GM19351 (cell line): ENCODE measurements at regions not wholly inside any gene's neighbourhood (a gene's known extent, or its start where the extent isn't known, plus 50 kb on each side); places are given as distances from the start of the nearest gene placed in this dataset.
"Not testable (repeated sequence)": the region's sequence is repeated elsewhere in the genome, so short reads cannot be mapped to it uniquely, and the experiment has no call there.

Experiments used
- ATAC-seq: cut with Tn5 transposase; IDR thresholded peaks from one replicate; pipeline ENCODE4 v1.9.1; 2021; ENCODE audit warnings: mild to moderate bottlenecking, moderate library complexity; ENCODE audit not compliant: unreplicated experiment

DNA sequence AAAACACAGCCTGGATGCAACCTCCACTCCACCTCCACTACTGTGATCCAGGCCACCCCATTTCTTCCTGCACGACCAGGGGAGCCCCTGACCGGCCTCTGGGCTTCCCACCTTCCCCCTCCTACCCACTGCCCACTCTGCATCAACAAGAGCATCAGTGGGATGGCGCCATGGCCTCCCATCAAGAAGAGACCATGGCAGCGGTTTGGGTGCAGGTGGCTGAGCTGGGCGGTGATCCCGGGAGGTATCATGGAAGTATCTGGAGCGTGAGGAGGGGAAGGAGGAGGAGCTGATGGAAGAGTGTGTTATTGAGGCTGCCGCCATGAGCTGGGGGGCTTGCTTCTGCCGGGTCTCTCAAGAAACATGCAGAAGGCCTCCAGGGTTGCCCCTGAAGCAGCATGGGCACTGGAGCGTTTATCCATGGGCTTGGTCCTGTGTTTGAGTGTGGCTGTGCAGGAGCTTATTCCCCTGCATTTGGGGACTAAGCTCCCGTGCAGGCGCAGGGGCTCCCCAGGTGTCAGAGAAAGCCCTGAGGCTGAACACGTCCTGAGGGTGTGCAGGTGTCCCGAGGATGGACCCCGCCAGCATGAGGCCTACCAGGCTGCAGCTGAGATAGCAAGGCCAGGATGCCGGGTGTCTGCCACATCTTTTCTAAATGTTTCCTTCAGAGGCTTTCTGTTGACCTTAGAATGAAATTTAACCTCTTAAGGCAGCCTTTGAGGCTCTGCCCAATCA, 99.2 kb upstream of the PCBD1 start:
- ATAC-seq: no peak

DNA sequence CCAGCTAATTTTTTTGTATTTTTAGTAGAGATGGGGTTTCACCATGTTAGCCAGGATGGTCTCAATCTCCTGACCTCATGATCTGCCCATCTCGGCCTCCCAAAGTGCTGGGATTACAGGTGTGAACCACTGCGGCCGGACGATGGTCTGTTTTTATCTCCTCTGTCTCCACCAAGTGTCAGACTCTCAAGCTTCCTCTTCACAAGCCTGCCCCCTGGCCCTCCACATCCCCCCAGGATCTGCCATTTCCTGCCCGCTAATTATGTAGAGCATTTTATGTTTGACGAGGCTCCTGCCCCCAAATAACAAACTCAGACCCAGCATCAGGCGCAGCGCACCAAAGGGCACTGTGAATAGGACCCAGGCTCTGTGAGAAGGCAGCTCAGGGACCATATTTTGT, 101.8 kb upstream of the PCBD1 start:
- not testable (repeated sequence) for ATAC-seq

DNA sequence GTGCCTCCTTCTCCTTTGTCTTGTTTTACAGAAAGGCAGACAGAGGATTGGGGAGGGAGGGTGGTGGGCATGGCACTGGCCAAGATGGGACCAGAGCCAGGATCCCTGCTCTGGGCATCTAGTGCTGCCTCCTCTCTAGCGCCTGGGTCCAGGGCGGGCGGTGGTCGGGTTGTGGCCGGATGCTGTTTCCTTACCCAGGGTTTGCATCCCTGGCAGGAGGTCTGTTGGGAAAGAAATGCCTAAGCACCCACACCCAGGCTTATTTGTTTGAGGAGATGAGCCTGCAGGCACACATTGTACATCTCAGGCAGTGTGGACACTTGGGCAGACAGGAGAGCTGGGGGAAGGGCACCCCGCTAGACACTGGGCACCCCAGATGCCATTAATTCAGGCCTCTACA, 102.3 kb upstream of the PCBD1 start:
- no peak for ATAC-seq

DNA sequence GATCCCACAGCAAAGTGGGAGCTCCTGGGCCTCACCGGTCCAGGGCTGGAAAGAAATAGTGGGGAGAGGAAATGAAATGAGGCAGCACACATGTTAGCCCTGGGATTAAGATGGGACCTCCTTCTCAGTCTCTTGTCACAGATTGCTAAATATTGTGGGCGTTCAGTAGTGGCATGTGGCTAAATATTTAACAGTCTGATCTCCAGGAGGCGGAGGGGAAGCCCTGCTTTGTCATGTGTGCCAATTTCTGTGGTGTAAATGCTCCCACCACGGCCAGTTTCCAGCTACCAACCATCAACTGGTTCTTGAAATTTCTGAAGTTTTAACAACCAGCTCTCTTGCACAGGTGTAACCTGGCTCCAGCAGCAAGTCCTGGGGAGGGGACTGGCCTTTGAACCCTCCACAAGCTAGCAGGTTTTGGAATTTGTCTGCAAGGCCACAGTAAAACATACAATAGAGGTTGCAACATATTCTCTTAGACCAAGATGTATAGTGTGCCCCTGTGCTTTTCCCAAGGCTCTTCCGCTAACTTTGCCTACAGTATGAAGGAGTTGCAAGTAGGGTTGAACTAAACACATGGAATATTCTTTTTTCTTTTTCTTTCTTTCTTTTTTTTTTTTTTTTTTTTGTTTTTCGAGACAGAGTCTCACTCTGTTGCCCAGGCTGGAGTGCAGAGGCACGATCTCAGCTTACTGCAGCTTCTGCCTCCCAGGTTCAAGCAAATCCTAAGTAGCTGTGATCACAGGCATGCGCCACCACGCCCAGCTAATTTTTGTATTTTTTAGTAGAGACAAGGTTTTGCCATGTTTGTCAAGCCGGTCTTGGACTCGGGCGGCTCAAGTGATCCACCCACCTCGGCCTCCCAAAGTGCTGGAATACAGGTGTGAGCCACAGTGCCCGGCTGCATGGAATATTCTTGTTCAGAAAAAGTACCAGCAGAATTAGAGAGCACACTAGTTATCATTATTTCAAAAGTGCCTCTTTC, 103.1 kb upstream of the PCBD1 start:
- ATAC-seq: no peak

DNA sequence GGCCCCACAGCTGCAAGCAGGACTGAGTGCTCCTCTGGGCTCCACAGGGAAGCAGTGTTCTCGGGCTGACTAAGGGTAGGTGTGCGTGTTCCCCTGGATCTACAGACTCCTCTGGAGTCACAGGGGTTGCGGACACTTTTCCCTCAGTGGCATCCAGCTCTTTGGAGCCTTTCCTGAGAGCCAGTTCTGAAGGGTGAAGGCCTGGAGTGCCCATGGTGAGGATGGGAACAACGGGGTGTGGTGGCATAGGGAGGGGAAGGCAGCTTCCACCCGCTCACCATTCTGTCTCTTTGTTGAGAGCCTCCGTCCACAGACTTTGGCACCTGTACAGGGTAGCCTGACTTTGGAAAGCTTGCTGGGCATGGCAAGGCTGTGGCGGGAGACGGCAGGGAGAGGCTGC, 104.1 kb upstream of the PCBD1 start:
- ATAC-seq: no peak

DNA sequence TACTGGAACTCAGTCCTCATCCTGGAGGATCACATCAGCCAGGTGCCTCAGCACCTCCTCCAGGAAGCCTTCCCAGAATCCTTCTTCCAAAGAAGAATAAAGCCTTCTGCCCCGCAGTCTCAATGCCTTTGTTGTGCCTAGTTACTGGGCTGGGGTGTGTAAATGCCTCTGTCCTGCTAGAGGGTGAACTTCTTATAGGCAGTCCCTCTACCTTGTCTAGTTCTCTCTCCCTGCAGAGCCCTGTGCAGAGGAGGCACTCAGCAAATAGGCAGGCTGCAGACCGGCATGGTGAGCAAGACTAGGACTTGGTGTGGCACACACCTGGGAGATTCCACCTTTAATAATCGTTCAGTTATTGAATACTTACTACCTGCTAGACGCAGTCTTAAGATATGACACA, 104.7 kb upstream of the PCBD1 start:
- no peak for ATAC-seq

DNA sequence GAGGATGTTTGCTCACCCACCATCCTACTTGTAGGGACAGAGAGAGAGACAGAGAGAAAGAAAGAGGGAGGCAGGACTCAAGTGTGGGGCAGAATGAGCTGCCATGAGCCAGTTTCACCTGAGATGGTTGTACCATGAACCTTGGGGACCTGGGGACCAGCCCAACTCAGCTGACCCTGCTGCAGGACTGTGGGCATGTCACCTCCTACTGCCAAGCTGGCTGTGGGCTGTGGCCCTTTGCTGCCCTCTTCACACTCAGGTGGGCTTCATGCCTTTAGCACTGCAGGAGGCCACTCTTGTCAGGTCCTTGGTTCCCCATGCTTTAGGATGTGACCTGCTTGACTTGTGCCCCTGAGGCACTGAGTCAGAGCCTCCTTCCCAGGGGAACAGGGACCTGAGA, 108.2 kb upstream of the PCBD1 start:
- ATAC-seq: no peak

DNA sequence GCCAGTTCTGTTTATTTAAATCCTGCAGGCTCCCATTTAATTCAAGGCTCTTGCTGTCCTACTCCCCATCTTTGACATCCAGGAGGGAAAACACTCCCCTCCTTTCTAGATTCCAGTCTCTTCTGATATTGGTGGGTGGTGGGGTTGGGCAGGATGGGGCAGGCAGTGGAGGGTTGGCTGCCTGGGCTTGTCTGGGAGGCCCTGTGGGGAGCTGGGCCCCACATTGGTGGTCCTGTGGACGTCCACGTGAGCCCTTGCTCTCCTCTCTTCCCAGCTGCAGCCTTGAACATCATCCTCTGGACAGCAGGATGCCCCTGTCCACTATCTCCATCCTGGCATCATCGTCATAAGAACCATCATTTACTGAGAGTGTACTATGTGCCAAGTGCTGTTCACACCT, 108.9 kb upstream of the PCBD1 start:
- no peak for ATAC-seq

DNA sequence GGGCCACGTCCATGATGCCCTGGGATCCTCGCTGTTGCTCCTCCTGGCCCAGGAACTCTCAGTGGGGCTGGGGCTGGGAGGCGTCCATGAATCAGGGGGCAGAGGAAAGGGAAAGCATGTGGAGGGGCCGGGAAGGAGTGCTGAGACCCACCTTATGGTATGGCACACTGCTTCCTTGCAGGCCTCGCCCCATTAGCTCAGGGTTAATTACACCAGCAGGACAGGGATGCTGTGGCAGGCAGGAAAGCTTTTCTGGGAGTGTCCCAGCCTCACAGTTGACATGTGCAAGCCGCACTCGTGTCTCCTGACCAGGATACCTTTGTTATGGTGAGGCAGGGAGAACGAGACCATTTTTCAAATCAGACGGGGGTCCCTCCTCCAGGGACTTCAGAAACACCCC, 109.7 kb upstream of the PCBD1 start:
- no peak for ATAC-seq

DNA sequence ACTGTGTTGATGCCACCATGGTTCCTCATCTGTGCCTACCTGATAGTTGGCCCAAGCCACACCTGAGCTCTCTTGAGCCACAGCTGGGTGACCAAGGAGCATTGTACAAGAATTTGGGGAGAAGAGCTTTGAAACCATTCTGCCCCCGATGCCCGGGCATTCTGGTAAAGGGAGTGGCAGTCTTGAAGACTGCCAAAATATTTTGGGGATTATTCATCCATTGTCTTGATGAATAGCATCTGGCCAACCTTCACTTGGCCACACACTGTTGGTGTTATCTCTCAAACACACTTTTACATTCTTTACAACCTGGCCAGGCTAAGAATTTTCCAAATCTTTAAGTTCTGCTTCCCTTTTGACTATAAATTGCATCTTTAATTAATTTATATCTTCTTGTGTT, 113.1 kb upstream of the PCBD1 start:
- ATAC-seq: no peak

DNA sequence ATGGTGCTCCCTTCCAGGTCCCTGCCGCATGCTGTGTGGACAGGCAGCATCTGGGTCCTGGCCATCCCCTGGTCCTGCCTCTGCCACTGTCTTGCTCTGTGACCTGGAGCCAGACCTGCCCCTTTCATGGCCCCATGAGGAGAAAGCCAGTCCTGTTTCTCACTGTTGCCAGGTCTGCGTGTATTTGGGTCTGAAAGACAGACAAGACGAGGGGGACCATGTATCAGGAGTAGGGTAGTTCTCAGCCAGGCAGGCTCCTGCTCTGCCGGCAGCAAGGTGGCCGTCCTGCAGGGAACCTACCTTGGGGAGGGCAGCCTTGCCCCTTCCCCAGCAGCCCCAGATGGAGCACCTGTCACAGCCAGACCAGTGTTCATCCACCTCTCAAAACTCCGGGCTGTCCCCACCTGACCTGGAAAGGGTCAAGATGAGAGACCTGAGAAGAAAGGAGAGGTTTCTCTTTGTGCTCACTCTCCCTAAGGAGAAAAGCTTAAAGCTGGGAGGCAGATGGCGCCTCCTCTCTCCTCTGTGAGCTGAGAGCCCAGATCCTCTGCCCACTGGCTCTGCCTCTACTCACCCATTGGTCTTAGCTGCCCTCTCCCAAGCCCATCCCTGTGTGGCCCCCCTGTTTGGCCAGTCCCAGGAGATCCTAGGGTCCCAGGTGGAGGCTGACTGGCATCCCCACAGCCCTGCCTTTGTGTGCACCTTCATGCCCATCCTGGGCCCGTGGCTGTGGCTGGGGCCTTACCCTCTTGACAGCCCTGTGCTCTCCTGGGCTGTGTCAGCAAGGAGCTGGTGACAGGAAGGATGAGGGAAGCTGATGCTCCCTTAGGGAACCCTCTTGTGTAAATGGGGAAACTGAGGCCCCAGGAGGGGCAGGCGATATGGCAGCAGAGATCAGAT, 116.1 kb upstream of the PCBD1 start:
- ATAC-seq: no peak

DNA sequence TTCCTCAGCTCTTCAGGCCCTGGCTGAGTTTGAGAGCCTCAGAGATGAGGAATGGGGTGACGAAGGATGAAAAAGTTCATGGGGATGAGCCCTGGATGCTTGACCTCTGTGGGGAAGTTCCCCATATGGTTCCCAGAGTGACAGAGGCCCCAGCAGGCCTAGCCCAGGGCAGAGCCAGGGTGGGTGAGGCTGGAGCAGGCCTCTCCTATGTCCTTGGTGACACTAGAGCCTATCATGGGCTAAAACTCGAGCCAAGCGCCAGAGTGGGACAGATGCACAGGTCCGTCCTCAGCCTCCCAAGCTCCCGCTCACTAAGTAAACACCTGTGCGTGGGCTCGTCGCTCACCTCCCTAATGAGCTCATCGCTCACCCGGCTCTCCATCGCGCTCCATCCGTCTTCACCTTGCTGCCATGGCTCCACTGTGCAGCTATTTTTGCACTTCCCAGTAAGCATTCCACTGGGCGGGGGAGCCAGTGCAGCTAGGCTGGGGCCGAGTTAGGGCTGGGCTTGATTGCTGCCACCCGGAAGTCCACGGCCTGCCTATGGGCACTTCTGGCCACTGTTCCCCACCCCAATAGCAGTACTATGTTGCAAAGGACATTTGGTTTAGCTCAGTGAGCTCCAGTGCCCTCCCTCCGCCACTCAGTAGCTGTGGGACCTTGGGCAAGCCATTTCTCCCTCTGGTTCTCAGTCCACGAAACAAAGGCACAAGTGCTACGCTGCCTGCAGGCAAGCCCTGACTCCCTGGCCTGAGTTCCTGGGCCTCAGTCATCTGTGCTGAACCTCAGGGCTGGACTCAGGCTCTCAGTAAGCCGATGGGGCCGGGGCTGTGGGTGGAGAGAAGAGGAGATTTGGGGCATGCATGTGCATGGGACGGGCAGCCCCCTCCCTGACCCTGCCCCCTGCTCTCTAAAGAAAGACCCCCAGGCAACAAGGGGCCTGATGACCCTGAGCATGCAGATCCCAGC, 117.3 kb upstream of the PCBD1 start:
- no peak for ATAC-seq

DNA sequence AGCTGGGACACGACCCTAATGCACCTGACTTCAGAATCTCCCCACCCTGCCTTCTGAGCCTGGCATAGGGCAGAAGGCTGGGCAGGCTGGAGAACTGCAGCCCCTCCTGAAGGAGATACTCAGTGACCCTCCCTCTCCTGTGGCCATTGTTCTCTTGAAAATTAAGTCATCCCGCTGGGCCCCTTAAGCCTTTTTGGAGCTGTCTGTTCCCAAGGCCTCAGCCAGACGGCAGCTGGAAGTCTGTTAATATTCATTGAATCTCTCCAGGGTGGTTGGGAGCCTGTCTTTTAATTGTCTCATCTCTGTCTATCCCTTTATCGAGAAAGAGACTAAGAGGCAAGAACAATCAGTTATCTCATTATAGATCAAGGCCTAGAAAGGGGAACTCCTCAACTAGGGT, 118.1 kb upstream of the PCBD1 start:
- no peak for ATAC-seq

DNA sequence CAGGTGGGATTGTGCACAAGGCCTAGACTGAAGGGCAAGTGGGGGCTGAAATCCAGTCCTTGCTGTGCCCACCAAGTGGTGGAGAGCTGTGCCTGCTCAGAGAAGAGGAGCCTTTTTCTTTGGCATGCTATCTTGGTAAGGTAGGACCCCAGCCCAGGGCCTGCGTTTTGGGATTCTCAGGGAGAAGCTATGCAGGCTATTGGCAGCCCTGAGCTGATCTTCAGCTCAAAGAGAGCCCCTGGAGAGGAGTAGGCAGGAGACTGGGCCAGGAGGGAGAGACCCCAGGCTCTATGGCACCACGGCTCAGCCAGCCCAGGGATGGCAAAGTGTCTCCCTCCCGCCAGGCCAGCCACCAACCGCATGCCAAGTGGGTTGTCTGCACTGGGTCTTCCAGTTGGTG, 119.2 kb upstream of the PCBD1 start:
- no peak for ATAC-seq

DNA sequence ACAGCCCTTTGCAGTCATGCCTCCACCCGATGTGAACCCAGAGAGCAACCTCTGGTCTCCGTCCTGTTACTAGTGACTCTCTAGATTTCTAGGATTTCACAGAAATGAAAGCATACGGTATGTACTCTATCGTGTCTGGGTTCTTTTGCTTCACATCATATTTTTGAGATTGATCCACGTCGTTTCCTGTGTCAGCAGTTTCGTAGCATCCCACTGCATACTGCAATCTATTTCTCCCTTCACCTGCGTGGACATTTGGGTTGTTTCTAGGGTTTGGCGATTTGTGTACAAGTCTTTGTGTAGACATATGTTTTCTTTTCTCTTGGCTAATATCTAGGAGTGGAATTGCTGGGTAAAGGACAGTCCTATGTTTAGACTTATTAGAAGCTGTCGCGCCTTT, 119.8 kb upstream of the PCBD1 start:
- no peak for ATAC-seq

DNA sequence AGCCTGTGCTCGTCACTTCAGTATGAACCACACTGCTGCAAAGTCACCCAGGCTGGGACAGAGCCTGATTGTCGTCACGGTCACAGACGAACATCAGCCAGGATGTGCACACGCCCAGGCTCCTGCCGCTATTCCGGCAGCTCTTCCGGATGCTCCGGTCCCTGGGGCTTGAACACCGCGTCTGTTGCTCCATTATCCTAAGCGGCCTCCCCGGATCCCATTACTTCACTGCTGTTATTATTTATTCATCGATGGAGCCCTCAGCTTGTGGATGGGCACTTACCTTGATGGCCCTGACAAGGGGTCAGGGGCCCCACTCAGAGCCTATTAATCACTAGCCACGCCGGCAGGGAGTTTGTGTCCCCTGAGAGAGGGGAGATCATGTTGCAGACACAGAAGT, 120.8 kb upstream of the PCBD1 start:
- ATAC-seq: no peak

DNA sequence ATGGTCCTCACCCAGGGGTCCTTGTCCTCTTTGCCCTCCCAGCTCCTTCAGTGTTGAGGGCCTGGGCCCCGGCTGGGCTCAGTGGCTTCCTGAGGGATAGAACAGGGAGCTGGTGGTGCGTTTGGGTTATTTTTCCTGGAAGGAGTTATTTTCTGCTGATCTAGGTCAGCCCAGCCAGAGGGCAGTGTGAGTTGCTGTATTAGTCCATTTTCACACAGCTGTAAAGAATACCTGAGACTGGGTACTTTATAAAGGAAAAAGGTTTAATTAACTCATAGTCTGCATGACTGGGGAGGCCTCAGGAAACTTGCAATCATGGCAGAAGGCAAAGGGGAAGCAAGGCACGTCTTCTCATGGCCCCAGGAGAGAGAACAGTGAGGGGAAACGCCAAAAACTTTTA, 122.4 kb upstream of the PCBD1 start:
- no peak for ATAC-seq

DNA sequence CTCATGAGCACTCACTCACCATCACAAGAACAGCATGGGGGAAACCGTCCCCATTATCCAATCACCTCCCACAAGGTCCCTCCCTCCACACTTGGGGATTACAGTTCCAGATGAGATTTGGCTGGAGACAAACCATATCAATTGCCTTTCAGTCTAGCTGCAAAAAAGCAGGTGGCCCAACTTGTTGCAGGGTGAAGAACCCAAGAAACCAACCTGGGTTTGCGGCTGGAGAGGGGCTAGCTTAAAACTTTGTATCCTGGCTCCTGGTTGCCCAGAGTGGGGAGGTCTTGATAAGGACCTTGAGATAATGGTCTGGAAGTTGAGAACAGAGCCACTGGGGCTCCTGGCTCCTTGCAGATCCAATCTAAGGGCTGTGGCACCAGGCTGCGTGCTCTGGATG, 122.8 kb upstream of the PCBD1 start:
- no peak for ATAC-seq

DNA sequence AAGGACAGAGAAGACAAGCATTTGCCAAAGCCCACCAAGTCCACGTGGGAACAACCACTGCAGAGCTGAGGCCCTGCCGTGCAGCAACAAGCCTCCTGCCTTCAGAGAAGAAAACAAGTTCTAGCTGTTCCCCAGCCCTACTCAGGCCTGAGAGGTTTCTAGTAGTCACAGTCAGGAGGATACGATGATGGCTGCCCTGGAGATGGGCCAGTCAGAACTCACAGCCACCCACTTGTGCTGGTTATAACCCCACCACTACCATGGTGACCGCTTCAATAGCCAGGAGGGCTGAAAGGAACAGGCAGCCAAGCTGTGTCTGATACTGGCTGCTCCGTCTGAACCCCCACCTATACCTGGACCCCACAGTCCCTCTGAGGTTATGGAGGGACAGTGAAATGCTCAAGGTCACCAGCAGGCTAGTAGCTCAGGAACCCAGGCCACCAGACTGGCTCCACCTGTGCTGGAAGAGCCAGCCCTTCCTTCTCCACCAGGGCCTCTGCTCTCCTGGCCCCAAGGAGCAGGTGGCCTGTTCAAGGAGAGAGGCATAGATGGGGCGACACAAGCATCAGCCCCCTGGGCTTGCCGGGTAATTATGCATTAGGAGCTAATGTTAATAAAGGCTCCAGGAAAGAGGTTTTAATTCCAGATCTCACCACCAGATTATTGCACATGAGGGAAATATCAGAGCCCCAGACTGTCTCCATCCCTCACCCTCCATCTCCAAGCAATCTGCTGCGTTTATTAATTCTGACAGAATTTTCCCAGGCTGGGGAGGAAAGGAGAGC, 125.8 kb upstream of the PCBD1 start:
- ATAC-seq: no peak
